Endothelial cell (in vitro differentiated cells): ENCODE measurements at regions not wholly inside any gene's neighbourhood (a gene's known extent, or its start where the extent isn't known, plus 50 kb on each side); places are given as distances from the start of the nearest gene placed in this dataset.

Experiments used
- DNase-seq: peaks from one replicate; pipeline ENCODE4 v3.0.0; 2021; ENCODE audit warnings: low spot score
- H3K27ac Mint-ChIP-seq: one replicate; pipeline ENCODE4 v1.8.0; 2021; ENCODE audit warnings: mixed read lengths, inconsistent platforms; ENCODE audit not compliant: unreplicated experiment
- H3K27me3 Mint-ChIP-seq: one replicate; pipeline ENCODE4 v1.8.0; 2021; ENCODE audit warnings: mild to moderate bottlenecking, moderate library complexity, mixed read lengths, inconsistent platforms; ENCODE audit not compliant: unreplicated experiment
- H3K36me3 Mint-ChIP-seq: one replicate; pipeline ENCODE4 v1.8.0; 2021; ENCODE audit warnings: mild to moderate bottlenecking, low read depth, mixed read lengths, inconsistent platforms; ENCODE audit not compliant: unreplicated experiment
- H3K4me1 Mint-ChIP-seq: one replicate; pipeline ENCODE4 v1.8.0; 2021; ENCODE audit warnings: mild to moderate bottlenecking, mixed read lengths, inconsistent platforms; ENCODE audit not compliant: unreplicated experiment
- H3K4me3 Mint-ChIP-seq: one replicate; pipeline ENCODE4 v1.8.0; 2021; ENCODE audit warnings: mild to moderate bottlenecking, mixed read lengths, inconsistent platforms; ENCODE audit not compliant: unreplicated experiment
- H3K9me3 Mint-ChIP-seq: one replicate; pipeline ENCODE4 v1.8.0; 2021; ENCODE audit warnings: mixed read lengths, inconsistent platforms; ENCODE audit not compliant: unreplicated experiment
- CTCF ChIP-seq: fragments of 200-600 bp; sonication (generic); IDR thresholded peaks from one replicate; pipeline ENCODE4 v1.5.0; 2021; ENCODE audit warnings: antibody characterized with exemption; ENCODE audit not compliant: unreplicated experiment

- DNase-seq, result no peak
- Mint-ChIP-seq H3K27ac (no peak overlapping the region), H3K4me3 (no peak overlapping the region), H3K27me3 (peaks cover 3% of the 10 kb centered on the region), H3K36me3 (no peaks in the 10 kb centered on the region), H3K9me3 (no peaks in the 10 kb centered on the region), H3K4me1 (no peaks in the 10 kb centered on the region)
- TF ChIP-seq CTCF, result no peak
Observed at GRCh38 chr11:70590356-70590991, 192.1 kb downstream of the CTTN start.

GRCh38 chr11:70592641-70593165 lies 194.4 kb downstream of the CTTN start:
- H3K27ac Mint-ChIP-seq, result no peak overlapping the region

GRCh38 chr11:70593446-70593983 lies 195.2 kb downstream of the CTTN start:
- Mint-ChIP-seq H3K4me1 (peaks cover 6% of the 10 kb centered on the region), H3K27ac (no peak overlapping the region), H3K9me3 (no peaks in the 10 kb centered on the region), H3K4me3 (no peak overlapping the region), H3K27me3 (peaks cover 6% of the 10 kb centered on the region), H3K36me3 (no peaks in the 10 kb centered on the region)
- no peak for TF ChIP-seq CTCF
- DNase-seq, result no peak

More at GRCh38 chr11:70592641-70593165, 194.4 kb downstream of the CTTN start:
- TF ChIP-seq CTCF, result no peak
- Mint-ChIP-seq H3K4me1 (peaks cover 6% of the 10 kb centered on the region), H3K27me3 (peaks cover 6% of the 10 kb centered on the region), H3K9me3 (no peaks in the 10 kb centered on the region), H3K36me3 (no peaks in the 10 kb centered on the region), H3K4me3 (no peak overlapping the region)
- DNase-seq, result no peak

- H3K36me3 Mint-ChIP-seq, result no peaks in the 10 kb centered on the region
- H3K9me3 Mint-ChIP-seq, result no peaks in the 10 kb centered on the region
- H3K27ac Mint-ChIP-seq, result no peak overlapping the region
- H3K27me3 Mint-ChIP-seq, result peaks cover 6% of the 10 kb centered on the region
- H3K4me3 Mint-ChIP-seq, result no peak overlapping the region
- H3K4me1 Mint-ChIP-seq, result peaks cover 6% of the 10 kb centered on the region
- DNase-seq, result no peak
- TF ChIP-seq CTCF, result no peak
Observed at GRCh38 chr11:70594031-70594430, 195.7 kb downstream of the CTTN start.

GRCh38 chr11:70594606-70595005 lies 196.3 kb downstream of the CTTN start:
- H3K36me3 Mint-ChIP-seq, result no peaks in the 10 kb centered on the region
- no peaks in the 10 kb centered on the region for H3K9me3 Mint-ChIP-seq
- no peak overlapping the region for H3K4me3 Mint-ChIP-seq
- peaks cover 6% of the 10 kb centered on the region for H3K4me1 Mint-ChIP-seq
- peaks cover 6% of the 10 kb centered on the region for H3K27me3 Mint-ChIP-seq
- DNase-seq, result no peak
- H3K27ac Mint-ChIP-seq, result no peak overlapping the region
- no peak for TF ChIP-seq CTCF
